Testis (tissue), 2 donors: ENCODE measurements at regions not wholly inside any gene's neighbourhood (a gene's known extent, or its start where the extent isn't known, plus 50 kb on each side); places are given as distances from the start of the nearest gene placed in this dataset.

Source experiments
- POLR2A ChIP-seq: fragments of 450-650 bp; IDR thresholded peaks from one replicate; pipeline ENCODE4 v1.6.1; 2017; ENCODE audit warnings: antibody characterized with exemption, mild to moderate bottlenecking, moderate library complexity
- TF ChIP-seq, protein P1 (sequence below), 3 experiments: fragments of 450-650 bp in 2 of 3; fragments of 200-600 bp in 1 of 3; sonication (generic) in 1 of 3; IDR thresholded peaks; one replicate each; pipeline ENCODE4 v1.5.1; 2016 to 2019; ENCODE audit warnings: antibody characterized with exemption in 3 of 3, mild to moderate bottlenecking in 2 of 3, moderate library complexity in 1 of 3

DNA sequence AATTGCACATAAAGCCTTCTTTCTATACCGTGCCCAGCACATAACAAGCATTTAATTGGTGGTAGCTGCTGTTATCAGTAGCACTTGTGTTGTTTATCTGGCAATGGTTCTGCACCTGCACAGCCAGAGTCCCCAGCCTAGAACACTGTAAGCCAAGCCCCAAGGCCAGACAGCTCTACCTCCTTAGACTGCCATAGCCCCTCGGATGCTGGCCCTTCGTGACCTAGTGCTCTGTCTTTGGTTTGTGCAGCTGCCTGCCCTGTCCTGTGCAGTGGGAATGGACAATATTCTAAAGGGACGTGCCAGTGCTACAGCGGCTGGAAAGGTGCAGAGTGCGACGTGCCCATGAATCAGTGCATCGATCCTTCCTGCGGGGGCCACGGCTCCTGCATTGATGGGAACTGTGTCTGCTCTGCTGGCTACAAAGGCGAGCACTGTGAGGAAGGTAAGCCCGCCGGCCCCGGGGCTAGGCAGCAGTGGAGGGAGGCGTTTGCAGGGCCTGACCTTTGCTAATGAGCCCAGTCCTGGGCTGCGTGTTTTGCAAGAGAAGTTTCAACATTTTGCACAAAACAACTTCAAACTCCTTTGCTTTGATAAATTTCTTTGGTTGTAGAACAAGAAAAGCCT, 173.3 kb upstream of the WWC1 start:
- TF ChIP-seq, protein P1, sequence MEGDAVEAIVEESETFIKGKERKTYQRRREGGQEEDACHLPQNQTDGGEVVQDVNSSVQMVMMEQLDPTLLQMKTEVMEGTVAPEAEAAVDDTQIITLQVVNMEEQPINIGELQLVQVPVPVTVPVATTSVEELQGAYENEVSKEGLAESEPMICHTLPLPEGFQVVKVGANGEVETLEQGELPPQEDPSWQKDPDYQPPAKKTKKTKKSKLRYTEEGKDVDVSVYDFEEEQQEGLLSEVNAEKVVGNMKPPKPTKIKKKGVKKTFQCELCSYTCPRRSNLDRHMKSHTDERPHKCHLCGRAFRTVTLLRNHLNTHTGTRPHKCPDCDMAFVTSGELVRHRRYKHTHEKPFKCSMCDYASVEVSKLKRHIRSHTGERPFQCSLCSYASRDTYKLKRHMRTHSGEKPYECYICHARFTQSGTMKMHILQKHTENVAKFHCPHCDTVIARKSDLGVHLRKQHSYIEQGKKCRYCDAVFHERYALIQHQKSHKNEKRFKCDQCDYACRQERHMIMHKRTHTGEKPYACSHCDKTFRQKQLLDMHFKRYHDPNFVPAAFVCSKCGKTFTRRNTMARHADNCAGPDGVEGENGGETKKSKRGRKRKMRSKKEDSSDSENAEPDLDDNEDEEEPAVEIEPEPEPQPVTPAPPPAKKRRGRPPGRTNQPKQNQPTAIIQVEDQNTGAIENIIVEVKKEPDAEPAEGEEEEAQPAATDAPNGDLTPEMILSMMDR (IDR thresholded peaks at IDR 0.05), result no peak
- no peak for TF ChIP-seq POLR2A
